Body of pancreas (tissue), 4 donors: ENCODE measurements at regions not wholly inside any gene's neighbourhood (a gene's known extent, or its start where the extent isn't known, plus 50 kb on each side); places are given as distances from the start of the nearest gene placed in this dataset.

ENCODE experiments used
- POLR2A ChIP-seq, 3 donors: fragments of 450-650 bp; IDR thresholded peaks; one replicate each; pipeline ENCODE4 v1.6.1; 2016; ENCODE audit warnings: antibody characterized with exemption in 3 of 3, mild to moderate bottlenecking in 2 of 3
- TF ChIP-seq, protein P1 (sequence below), 7 experiments: fragments of 450-650 bp in 4 of 7; fragments of 200-600 bp in 3 of 7; sonication (generic) in 3 of 7; IDR thresholded peaks; one replicate each; pipeline ENCODE4 v1.5.1; 2016 to 2019; ENCODE audit warnings: antibody characterized with exemption in 7 of 7

DNA sequence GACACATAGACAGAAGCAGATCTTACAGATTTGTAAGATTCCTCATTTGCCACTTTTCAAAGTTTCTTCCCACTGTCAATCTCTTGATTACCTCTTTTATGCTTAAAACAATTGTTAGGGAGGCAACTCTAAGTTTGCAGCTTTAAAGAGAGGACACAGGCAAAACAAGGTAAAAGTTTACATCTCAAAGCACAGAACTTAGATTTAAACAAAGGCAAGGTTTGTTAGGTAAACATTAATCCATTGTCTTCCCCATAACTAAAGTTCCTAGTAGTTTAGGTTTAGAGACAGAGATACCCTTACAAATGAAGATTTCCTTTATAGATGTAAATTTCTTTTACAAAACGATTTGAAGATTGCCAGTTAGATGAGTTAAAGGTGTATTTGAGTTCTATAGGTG, 176.9 kb downstream of the AASDH start:
- TF ChIP-seq, protein P1, sequence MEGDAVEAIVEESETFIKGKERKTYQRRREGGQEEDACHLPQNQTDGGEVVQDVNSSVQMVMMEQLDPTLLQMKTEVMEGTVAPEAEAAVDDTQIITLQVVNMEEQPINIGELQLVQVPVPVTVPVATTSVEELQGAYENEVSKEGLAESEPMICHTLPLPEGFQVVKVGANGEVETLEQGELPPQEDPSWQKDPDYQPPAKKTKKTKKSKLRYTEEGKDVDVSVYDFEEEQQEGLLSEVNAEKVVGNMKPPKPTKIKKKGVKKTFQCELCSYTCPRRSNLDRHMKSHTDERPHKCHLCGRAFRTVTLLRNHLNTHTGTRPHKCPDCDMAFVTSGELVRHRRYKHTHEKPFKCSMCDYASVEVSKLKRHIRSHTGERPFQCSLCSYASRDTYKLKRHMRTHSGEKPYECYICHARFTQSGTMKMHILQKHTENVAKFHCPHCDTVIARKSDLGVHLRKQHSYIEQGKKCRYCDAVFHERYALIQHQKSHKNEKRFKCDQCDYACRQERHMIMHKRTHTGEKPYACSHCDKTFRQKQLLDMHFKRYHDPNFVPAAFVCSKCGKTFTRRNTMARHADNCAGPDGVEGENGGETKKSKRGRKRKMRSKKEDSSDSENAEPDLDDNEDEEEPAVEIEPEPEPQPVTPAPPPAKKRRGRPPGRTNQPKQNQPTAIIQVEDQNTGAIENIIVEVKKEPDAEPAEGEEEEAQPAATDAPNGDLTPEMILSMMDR (IDR thresholded peaks at IDR 0.05), result no peak
- TF ChIP-seq POLR2A (IDR thresholded peaks at IDR 0.05), result no peak
